Heart left ventricle (tissue), 16 donors: ENCODE measurements at regions not wholly inside any gene's neighbourhood (a gene's known extent, or its start where the extent isn't known, plus 50 kb on each side); places are given as distances from the start of the nearest gene placed in this dataset.

Experiments
- ATAC-seq, 4 donors: fragments of 200-7000 bp; cut with Tn5 transposase; one replicate each; pipeline ENCODE4 v1.9.1; 2020 to 2022; ENCODE audit warnings: moderate library complexity in 4 of 4, mild to moderate bottlenecking in 3 of 4, moderate number of reproducible peaks in 1 of 4
- DNase-seq, 5 donors: peaks; one replicate each; pipeline ENCODE4 v3.0.0-alpha.2; 2020
- H3K27ac ChIP-seq, 12 donors: fragments of 200-600 bp; sonication (generic) in 4 of 12; one replicate each; pipeline versions ENCODE4 v1.5.0 to v1.8.0; 2016 to 2022; ENCODE audit warnings: mild to moderate bottlenecking in 2 of 12
- H3K27me3 ChIP-seq, 9 donors: fragments of 200-600 bp; sonication (generic) in 2 of 9; one replicate each; pipeline versions ENCODE4 v1.5.1 to v1.8.0; 2016 to 2022; ENCODE audit warnings: mild to moderate bottlenecking in 3 of 9
- H3K36me3 ChIP-seq, 9 donors: fragments of 200-600 bp; sonication (generic) in 2 of 9; one replicate each; pipeline versions ENCODE4 v1.5.0 to v1.8.0; 2018 to 2022; ENCODE audit warnings: mild to moderate bottlenecking in 2 of 9
- H3K4me1 ChIP-seq, 12 donors: fragments of 200-600 bp; sonication (generic) in 4 of 12; one replicate each; pipeline versions ENCODE4 v1.5.0 to v1.8.0; 2016 to 2022; ENCODE audit warnings: mild to moderate bottlenecking in 3 of 12
- H3K4me3 ChIP-seq, 12 donors: fragments of 200-600 bp; sonication (generic) in 4 of 12; one replicate each; pipeline versions ENCODE4 v1.5.0 to v1.8.0; 2017 to 2022; ENCODE audit warnings: mild to moderate bottlenecking in 9 of 12, moderate library complexity in 4 of 12
- H3K9me3 ChIP-seq, 12 donors: fragments of 200-600 bp; sonication (generic) in 4 of 12; one replicate each; pipeline versions ENCODE4 v1.5.0 to v1.8.0; 2016 to 2022; ENCODE audit warnings: mild to moderate bottlenecking in 1 of 12
- POLR2A ChIP-seq, 2 donors: fragments of 450-650 bp; IDR thresholded peaks; one replicate each; pipeline ENCODE4 v1.6.1; 2017; ENCODE audit warnings: antibody characterized with exemption in 2 of 2, mild to moderate bottlenecking in 2 of 2, moderate library complexity in 2 of 2
- WGBS, 4 donors: extraction: QIAGEN DNeasy Blood & Tissue Kit in 2 of 4; methylation state at CpG; one replicate each; pipeline versions ENCODE4 v1.1.5 to v1.1.7; 2013 to 2018; 5-methylcytosine and 5-hydroxymethylcytosine counted together
- intact Hi-C, 10 donors: fragments of 100-400 bp; cut with DNase I; formaldehyde crosslinking; loops; one replicate each; pipeline versions ENCODE4 v1.11.1 to v1.14.2; 2022
- TF ChIP-seq, protein P1 (sequence below), 12 donors: fragments of 200-600 bp; sonication (generic) in 4 of 12; IDR thresholded peaks; one replicate each; pipeline versions ENCODE4 v1.5.0 to v1.8.0; 2018 to 2022; ENCODE audit warnings: antibody characterized with exemption in 12 of 12, mild to moderate bottlenecking in 5 of 12
- donor health status: ischemic (EF 13 %, LVEDD 7.1; RV severe dilation, severe dysfunction).
- donor health status: healthy with polysubstance abuse.
- donor health status: DM: no; HTN: yes; CAD: no.
- donor health status: DM: no; HTN: no; CAD: no.
- donor health status: ischemic (EF 25% LVEDD 6.9; RV normal size, moderate dysfunction).
- donor health status: ischemic (EF 25% LVEDD 5.7; RV mildly dilated, moderate dysfunction).
- donor health status: healthy.
- donor health status: DM: yes; HTN: yes; CAD: no.
- donor health status: ischemic (EF 35%, LVEDD 5.7; RV mildly dilated, moderate dysfunction).
- donor health status: nonischemic (EF 11% LVEDD 7.7; RV severe dilation, severe dysfunction).
- donor health status: DM: yes; HTN: yes; CAD: no.
- donor health status: PGD.
- donor health status: ischemic (EF 29% LVEDD 5.4; RV normal size, mild dysfunction).
- donor health status: nonischemic (EF 23%, LVEDD 6.1; RV moderate dilation, normal function).

DNA sequence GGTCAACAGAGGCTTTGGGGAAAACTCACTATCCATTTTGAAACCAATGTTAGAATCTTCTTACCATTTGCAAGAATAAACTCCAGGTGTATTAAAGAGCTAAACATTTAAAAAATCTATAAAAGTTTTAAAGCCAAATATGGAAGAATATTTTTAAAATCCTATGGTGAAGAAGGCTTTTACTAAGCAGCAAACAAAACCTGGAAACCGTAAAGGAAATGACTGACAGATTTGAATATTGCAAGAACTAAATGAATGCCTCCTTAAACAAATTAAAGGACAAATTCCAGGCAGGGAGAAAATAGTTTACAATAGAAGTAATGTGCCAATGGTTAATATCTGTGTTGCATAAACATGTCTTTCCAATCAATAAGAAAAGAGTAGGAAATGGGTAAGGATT, 68.1 kb downstream of the KLF15 start:
- TF ChIP-seq, protein P1, sequence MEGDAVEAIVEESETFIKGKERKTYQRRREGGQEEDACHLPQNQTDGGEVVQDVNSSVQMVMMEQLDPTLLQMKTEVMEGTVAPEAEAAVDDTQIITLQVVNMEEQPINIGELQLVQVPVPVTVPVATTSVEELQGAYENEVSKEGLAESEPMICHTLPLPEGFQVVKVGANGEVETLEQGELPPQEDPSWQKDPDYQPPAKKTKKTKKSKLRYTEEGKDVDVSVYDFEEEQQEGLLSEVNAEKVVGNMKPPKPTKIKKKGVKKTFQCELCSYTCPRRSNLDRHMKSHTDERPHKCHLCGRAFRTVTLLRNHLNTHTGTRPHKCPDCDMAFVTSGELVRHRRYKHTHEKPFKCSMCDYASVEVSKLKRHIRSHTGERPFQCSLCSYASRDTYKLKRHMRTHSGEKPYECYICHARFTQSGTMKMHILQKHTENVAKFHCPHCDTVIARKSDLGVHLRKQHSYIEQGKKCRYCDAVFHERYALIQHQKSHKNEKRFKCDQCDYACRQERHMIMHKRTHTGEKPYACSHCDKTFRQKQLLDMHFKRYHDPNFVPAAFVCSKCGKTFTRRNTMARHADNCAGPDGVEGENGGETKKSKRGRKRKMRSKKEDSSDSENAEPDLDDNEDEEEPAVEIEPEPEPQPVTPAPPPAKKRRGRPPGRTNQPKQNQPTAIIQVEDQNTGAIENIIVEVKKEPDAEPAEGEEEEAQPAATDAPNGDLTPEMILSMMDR (IDR thresholded peaks at IDR 0.05): no peak
- no peak for TF ChIP-seq POLR2A (IDR thresholded peaks at IDR 0.05)
- no peak for ATAC-seq
- WGBS, 4 donors: 58 to 69% (median 63%) methylated on average over 1 of the region's 1 CpG
- H3K9me3 ChIP-seq: no peaks in the 10 kb centered on the region
- H3K4me3 ChIP-seq: no peak overlapping the region
- peak overlapping the region in 5 of 12 donors; percentile 78 to 88 (median 86) for H3K27ac ChIP-seq
- intact Hi-C loops: loop anchor here in 2 of 10 donors (5.0 kb wide), 1 partner anchor 68 kb away; the partner anchor contains the start of gene KLF15 (in 2 of the 2)
- peaks cover 0 to 28% (median 7%) of the 10 kb centered on the region in 12 donors for H3K4me1 ChIP-seq
- peaks cover 0 to 31% (median 0%) of the 10 kb centered on the region in 9 donors for H3K27me3 ChIP-seq
- DNase-seq: no peak
- no peaks in the 10 kb centered on the region for H3K36me3 ChIP-seq

DNA sequence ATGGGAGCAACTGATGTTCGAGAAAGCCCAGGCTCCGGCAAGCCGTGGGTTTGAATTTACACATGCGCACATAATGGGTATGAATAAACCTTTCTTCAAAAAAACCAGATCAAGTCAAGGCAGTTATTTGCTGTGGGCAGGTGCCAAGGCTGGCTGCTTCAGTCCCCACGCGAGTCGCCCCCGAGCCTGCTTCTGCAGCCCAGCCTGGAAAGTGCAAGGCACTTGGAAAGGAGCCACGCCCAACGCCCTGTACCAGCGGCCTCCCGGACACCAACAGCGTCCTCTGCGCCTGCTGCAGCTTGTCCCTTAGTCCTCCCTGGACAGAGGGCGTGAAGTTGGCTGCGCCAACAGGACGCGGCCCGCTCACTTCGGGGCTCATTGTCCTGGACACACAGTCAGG, 68.9 kb downstream of the KLF15 start:
- DNase-seq: peak in 3 of 5 donors; percentile 67 to 76 (median 73)
- WGBS, 4 donors: 37 to 65% (median 44%) methylated on average over 10 to 20 of the region's 20 CpGs
- ATAC-seq: peak; percentile 62 to 84 (median 76)
- peak overlapping the region; percentile 71 to 88 (median 82) for H3K27ac ChIP-seq
- H3K4me1 ChIP-seq: peaks cover 0 to 26% (median 6%) of the 10 kb centered on the region in 12 donors
- no peaks in the 10 kb centered on the region for H3K36me3 ChIP-seq
- H3K9me3 ChIP-seq: no peaks in the 10 kb centered on the region
- H3K27me3 ChIP-seq: peaks cover 0 to 31% (median 0%) of the 10 kb centered on the region in 9 donors
- TF ChIP-seq POLR2A (IDR thresholded peaks at IDR 0.05): no peak
- TF ChIP-seq, protein P1 (IDR thresholded peaks at IDR 0.05): no peak
- peak overlapping the region in 10 of 12 donors; percentile 6 to 61 (median 48) for H3K4me3 ChIP-seq
- intact Hi-C loops: loop anchor here in 2 of 10 donors (5.0 kb wide), 1 partner anchor 69 kb away; the partner anchor contains the start of gene KLF15 (in 2 of the 2)

DNA sequence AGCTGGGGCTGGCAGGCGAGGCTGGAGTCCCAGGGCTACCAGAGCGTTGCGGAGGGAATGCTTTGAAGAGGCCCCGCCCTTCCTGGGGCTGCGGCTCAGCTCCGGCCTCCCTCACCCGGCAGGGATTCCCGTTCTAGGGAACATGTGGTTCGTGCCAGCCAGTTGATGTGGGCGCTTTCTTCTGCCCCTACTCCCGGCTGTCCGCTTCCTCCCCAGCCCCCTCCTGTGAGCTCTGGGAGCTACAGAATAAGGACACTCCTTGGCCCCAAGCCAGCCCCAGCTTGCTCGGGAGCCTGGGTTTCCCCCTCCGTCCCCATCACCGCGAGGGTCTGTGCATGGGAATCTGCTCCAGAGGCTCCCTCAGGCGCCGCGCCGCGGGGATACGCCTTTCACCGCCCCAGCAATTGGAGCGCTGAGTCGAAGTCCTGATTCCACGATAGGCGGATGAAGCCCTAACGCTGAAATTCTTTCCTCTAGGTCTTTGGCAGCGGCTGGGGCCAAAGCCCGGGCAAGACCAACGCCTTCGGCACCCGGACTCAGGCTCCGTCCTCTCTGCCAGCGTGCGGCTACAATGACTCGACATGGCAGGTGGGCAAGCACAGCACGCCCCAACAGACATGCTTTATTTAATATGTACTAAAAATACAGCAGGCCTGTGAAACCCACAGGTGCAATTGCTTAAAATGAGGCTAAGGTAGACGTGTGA, 69.5 kb downstream of the KLF15 start:
- DNase-seq (peak; percentile 64 to 87 (median 69)), ATAC-seq (peak; percentile 92 to 95 (median 94))
- Histone ChIP-seq H3K27ac (peak overlapping the region; percentile 71 to 88 (median 82)), H3K27me3 (peaks cover 0 to 34% (median 0%) of the 10 kb centered on the region in 9 donors), H3K4me3 (peak overlapping the region; percentile 6 to 61 (median 46)), H3K4me1 (peaks cover 0 to 24% (median 6%) of the 10 kb centered on the region in 12 donors), H3K36me3 (no peaks in the 10 kb centered on the region), H3K9me3 (no peaks in the 10 kb centered on the region)
- WGBS, 4 donors: 4 to 8% (median 5%) methylated on average over 29 to 39 of the region's 39 CpGs
- intact Hi-C loops: loop anchor here in 2 of 10 donors (2.0 to 5.0 kb wide), 2 partner anchors 17 to 70 kb away; partner anchors contain the start of gene KLF15 (in 2 of the 2)
- TF ChIP-seq, protein P1 (IDR thresholded peaks at IDR 0.05): no peak
- TF ChIP-seq POLR2A (IDR thresholded peaks at IDR 0.05): peak in 1 of 2 donors; percentile 38

DNA sequence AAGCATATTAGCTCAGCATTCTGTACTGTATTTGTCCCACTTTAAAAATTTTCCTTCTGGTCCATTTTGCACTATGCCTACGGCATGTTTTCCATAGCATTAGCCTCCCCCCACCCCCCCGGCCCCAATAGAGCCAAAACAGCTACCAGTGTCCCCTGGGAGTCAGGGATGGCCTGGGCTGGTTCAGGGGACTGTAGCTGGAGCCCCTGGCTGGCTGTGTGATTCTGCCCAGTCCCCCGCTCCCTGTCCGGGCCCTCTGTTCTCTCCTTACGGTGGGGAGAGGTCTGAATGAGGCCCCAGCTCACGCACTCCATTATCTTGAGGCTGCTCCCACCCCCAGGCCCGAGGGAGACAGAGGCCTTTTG, 70.1 kb downstream of the KLF15 start:
- DNase-seq (no peak), ATAC-seq (peak in 2 of 4 donors; percentile 35 to 42)
- Histone ChIP-seq H3K27ac (peak overlapping the region; percentile 71 to 88 (median 82)), H3K9me3 (peaks cover 0 to under 1% (median 0%) of the 10 kb centered on the region in 12 donors), H3K36me3 (no peaks in the 10 kb centered on the region), H3K4me3 (peak overlapping the region; percentile 6 to 61 (median 46)), H3K27me3 (peaks cover 0 to 37% (median 0%) of the 10 kb centered on the region in 9 donors), H3K4me1 (peaks cover 0 to 24% (median 6%) of the 10 kb centered on the region in 12 donors)
- WGBS, 4 donors: 2 to 12% (median 8%) methylated on average over 5 to 7 of the region's 7 CpGs
- TF ChIP-seq POLR2A (IDR thresholded peaks at IDR 0.05): no peak
- intact Hi-C loops: loop anchor here in 2 of 10 donors (2.0 to 5.0 kb wide), 2 partner anchors 16 to 70 kb away; partner anchors contain the start of gene KLF15 (in 2 of the 2)
